B cell (primary cell): ENCODE measurements at regions not wholly inside any gene's neighbourhood (a gene's known extent, or its start where the extent isn't known, plus 50 kb on each side); places are given as distances from the start of the nearest gene placed in this dataset.

ENCODE experiments used
- CTCF ChIP-seq: fragments of 200-600 bp; IDR thresholded peaks from one replicate; pipeline ENCODE4 v1.8.0; 2022; ENCODE audit warnings: antibody characterized with exemption, mild to moderate bottlenecking
- EZH2 ChIP-seq: IDR thresholded peaks from 2 replicates; pipeline ENCODE4 v1.6.1; 2012; ENCODE audit warnings: borderline replicate concordance, low read depth, mild to moderate bottlenecking, moderate library complexity, low read length; ENCODE audit not compliant: insufficient read depth, poor library complexity, severe bottlenecking

DNA sequence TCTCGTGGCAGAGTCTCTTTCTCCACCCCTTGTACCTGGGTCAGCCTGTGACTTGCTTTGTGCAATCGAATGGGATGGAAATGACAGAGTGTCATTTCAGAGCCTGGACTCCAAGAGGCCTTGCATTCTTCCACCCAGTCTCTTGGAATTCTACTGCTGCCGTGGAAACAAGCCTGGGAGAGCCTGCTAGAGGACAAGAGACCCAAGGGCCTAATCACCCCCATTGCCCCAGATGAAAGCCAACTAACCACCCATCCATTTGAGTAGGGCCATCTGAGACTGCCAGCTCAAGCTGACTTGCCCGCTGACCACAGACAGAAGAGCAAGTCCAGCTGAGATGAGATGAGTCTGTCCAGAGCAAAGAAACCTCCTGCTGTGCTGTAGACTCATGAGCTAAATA, 201.6 kb downstream of the PTPRU start:
- no peak for TF ChIP-seq CTCF
- no peak for TF ChIP-seq EZH2
